Effector CD8-positive, alpha-beta T cell (primary cell): ENCODE measurements at regions not wholly inside any gene's neighbourhood (a gene's known extent, or its start where the extent isn't known, plus 50 kb on each side); places are given as distances from the start of the nearest gene placed in this dataset.
"Not testable (repeated sequence)": the region's sequence is repeated elsewhere in the genome, so short reads cannot be mapped to it uniquely, and the experiment has no call there.

Experiments used
- DNase-seq: peaks from one replicate; lab custom pipeline; 2025; lab: John Stamatoyannopoulos, UW

- DNase-seq = no peak
Measured at GRCh38 chr2:230593765-230594164, 118.9 kb upstream of the CAB39 start.

- DNase-seq = no peak
Measured at GRCh38 chr2:230594286-230594840, 118.3 kb upstream of the CAB39 start.

GRCh38 chr2:230599853-230600252 is 112.8 kb upstream of the CAB39 start:
- no peak for DNase-seq

GRCh38 chr2:230600285-230600684 is 112.4 kb upstream of the CAB39 start:
- no peak for DNase-seq

GRCh38 chr2:230600881-230601280 is 111.8 kb upstream of the CAB39 start:
- no peak for DNase-seq

- DNase-seq = no peak
Measured at GRCh38 chr2:230601510-230601909, 111.1 kb upstream of the CAB39 start.

GRCh38 chr2:230602562-230603230 is 109.9 kb upstream of the CAB39 start:
- DNase-seq = peak; percentile 15

- not testable (repeated sequence) for DNase-seq
Measured at GRCh38 chr2:230603317-230603716, 109.3 kb upstream of the CAB39 start.

GRCh38 chr2:230604158-230604557 is 108.5 kb upstream of the CAB39 start:
- not testable (repeated sequence) for DNase-seq

- no peak for DNase-seq
Measured at GRCh38 chr2:230614040-230614439, 98.6 kb upstream of the CAB39 start.

GRCh38 chr2:230614913-230615332 is 97.7 kb upstream of the CAB39 start:
- no peak for DNase-seq

GRCh38 chr2:230617256-230617706 is 95.4 kb upstream of the CAB39 start:
- not testable (repeated sequence) for DNase-seq

GRCh38 chr2:230619491-230619890 is 93.2 kb upstream of the CAB39 start:
- no peak for DNase-seq

GRCh38 chr2:230625220-230625619 is 87.4 kb upstream of the CAB39 start:
- DNase-seq = not testable (repeated sequence)

- DNase-seq = not testable (repeated sequence)
Measured at GRCh38 chr2:230627091-230627490, 85.6 kb upstream of the CAB39 start.

- DNase-seq = no peak
Measured at GRCh38 chr2:230627806-230628724, 84.6 kb upstream of the CAB39 start.

GRCh38 chr2:230631470-230631869 is 81.2 kb upstream of the CAB39 start:
- DNase-seq = no peak

- DNase-seq = no peak
Measured at GRCh38 chr2:230634146-230634545, 78.5 kb upstream of the CAB39 start.

- not testable (repeated sequence) for DNase-seq
Measured at GRCh38 chr2:230634721-230635313, 77.8 kb upstream of the CAB39 start.

- no peak for DNase-seq
Measured at GRCh38 chr2:230636684-230637271, 75.9 kb upstream of the CAB39 start.

- not testable (repeated sequence) for DNase-seq
Measured at GRCh38 chr2:230637486-230637885, 75.2 kb upstream of the CAB39 start.

GRCh38 chr2:230640540-230641011 is 72.1 kb upstream of the CAB39 start:
- DNase-seq = no peak
